ENCODE measurements at regions not wholly inside any gene's neighbourhood (a gene's known extent, or its start where the extent isn't known, plus 50 kb on each side); places are given as distances from the start of the nearest gene placed in this dataset.

GRCh38 chr14:45742187-45742586 is 489.2 kb upstream of the MIS18BP1 start:
- ChIA-PET POLR2A (ENCODE audit: partially characterized antibody) (no interaction called here), CTCF (ENCODE audit: partially characterized antibody) (no interaction called here)
- Histone ChIP-seq H2BK5ac (ENCODE audit: low read depth, low read length) (no peak overlapping the region), H3K14ac (ENCODE audit: insufficient read length) (no peak overlapping the region), H3K27ac (ENCODE audit: low read depth, low read length) (no peak overlapping the region), H3K23ac (ENCODE audit: insufficient read length) (no peak overlapping the region), H3K79me2 (ENCODE audit: control insufficient read depth in 1 of 2, insufficient read depth in 2 of 2, low read length in 2 of 2) (no peaks in the 10 kb centered on the region), H3K4me1 (replicated peaks in 1 of 4; ENCODE audit: control insufficient read depth in 3 of 4, insufficient read depth in 4 of 4, low read length in 3 of 4) (no peaks in the 10 kb centered on the region), H2AK5ac (ENCODE audit: low read depth, low read length) (no peak overlapping the region), H3K27me3 (replicated peaks in 1 of 4; ENCODE audit: control insufficient read depth in 3 of 4, extremely low read depth in 1 of 4, insufficient read depth in 3 of 4, low read length in 3 of 4) (no peaks in the 10 kb centered on the region), H3K4ac (replicated peaks; ENCODE audit: insufficient read length, low read depth, low read length) (no peak overlapping the region), H2BK120ac (replicated peaks; ENCODE audit: low read depth, low read length) (no peak overlapping the region), H3K4me2 (ENCODE audit: insufficient read depth in 1 of 2, low read depth in 2 of 2, low read length in 2 of 2) (no peak overlapping the region), H3K79me1 (ENCODE audit: low read depth, low read length) (no peaks in the 10 kb centered on the region), H4K91ac (replicated peaks; ENCODE audit: insufficient read length, low read length) (no peak overlapping the region), H4K5ac (ENCODE audit: insufficient read length, low read depth, low read length) (no peak overlapping the region), H3K9me3 (ENCODE audit: insufficient read depth in 2 of 2, low read depth in 1 of 2, low read length in 1 of 2) (no peaks in the 10 kb centered on the region; a peak in 1 of 4 replicates), H3K4me3 (ENCODE audit: extremely low read depth in 1 of 4, insufficient read depth in 2 of 4, low read depth in 3 of 4, low read length in 4 of 4) (no peak overlapping the region), H3K18ac (ENCODE audit: extremely low read depth, low read length) (no peak overlapping the region), H2AFZ (ENCODE audit: low read length) (no peak overlapping the region), H2BK12ac (ENCODE audit: low read depth, low read length) (no peak overlapping the region), H2BK15ac (ENCODE audit: low read length) (no peak overlapping the region), H3K23me2 (ENCODE audit: low read depth, low read length) (no peaks in the 10 kb centered on the region), H4K8ac (ENCODE audit: extremely low read depth, insufficient read depth, low read length) (no peak overlapping the region), H3K9ac (replicated peaks in 1 of 4; ENCODE audit: extremely low read depth in 1 of 4, low read depth in 3 of 4, low read length in 3 of 4) (no peak overlapping the region), H2BK20ac (ENCODE audit: low read length) (no peak overlapping the region), H3K56ac (replicated peaks; ENCODE audit: insufficient read length, low read depth, low read length) (no peak overlapping the region), H3K36me3 (ENCODE audit: control insufficient read depth in 2 of 4, insufficient read depth in 4 of 4, low read length in 3 of 4) (no peaks in the 10 kb centered on the region), H4K20me1 (replicated peaks in 1 of 2; ENCODE audit: control insufficient read depth in 1 of 2, insufficient read depth in 2 of 2, low read length in 2 of 2) (no peaks in the 10 kb centered on the region)
- no peak for FAIRE-seq
- no peak for DNase-seq (ENCODE audit: low read depth in 1 of 2, low spot score in 2 of 2)
- TF ChIP-seq YY1 (IDR thresholded peaks at IDR 0.05; ENCODE audit: low read depth, low read length), result no peak
- no peak for TF ChIP-seq ASH2L (IDR thresholded peaks at IDR 0.05; ENCODE audit: low read length)
- TF ChIP-seq JUN (IDR thresholded peaks at IDR 0.05; ENCODE audit: low read depth, low read length), result no peak

All from H1 (cell line).